Tibial artery (tissue), 4 donors: ENCODE measurements at regions not wholly inside any gene's neighbourhood (a gene's known extent, or its start where the extent isn't known, plus 50 kb on each side); places are given as distances from the start of the nearest gene placed in this dataset.

Source experiments
- DNase-seq, 2 donors: peaks; one replicate each; pipeline ENCODE4 v3.0.0-alpha.2; 2019
- H3K27ac ChIP-seq, 2 donors: fragments of 200-600 bp; sonication (generic) in 1 of 2; 1 replicate in 1 of 2; 2 replicates in 1 of 2; pipeline ENCODE4 v1.5.1; 2018 to 2019; ENCODE audit warnings: mild to moderate bottlenecking in 1 of 2
- H3K27me3 ChIP-seq, 2 donors: fragments of 200-600 bp; sonication (generic) in 1 of 2; one replicate each; pipeline versions ENCODE4 v1.5.1 to v1.6.0; 2016 to 2019
- H3K36me3 ChIP-seq, 3 donors: fragments of 200-600 bp; sonication (generic) in 2 of 3; one replicate each; pipeline ENCODE4 v1.5.1; 2016 to 2019; ENCODE audit warnings: mild to moderate bottlenecking in 2 of 3
- H3K4me1 ChIP-seq, 4 donors: fragments of 200-600 bp; sonication (generic) in 2 of 4; 1 replicate in 3 of 4; 2 replicates in 1 of 4; pipeline ENCODE4 v1.5.1; 2016 to 2019
- H3K4me3 ChIP-seq, 2 donors: fragments of 200-600 bp; sonication (generic) in 1 of 2; 1 replicate in 1 of 2; 2 replicates in 1 of 2; pipeline ENCODE4 v1.5.1; 2018 to 2019; ENCODE audit warnings: mild to moderate bottlenecking in 2 of 2
- H3K9me3 ChIP-seq, 3 donors: fragments of 200-600 bp; sonication (generic) in 1 of 3; one replicate each; pipeline ENCODE4 v1.5.1; 2016 to 2019
- CTCF ChIP-seq, 2 experiments: fragments of 200-600 bp in 1 of 2; fragments of 450-650 bp in 1 of 2; IDR thresholded peaks; one replicate each; pipeline ENCODE4 v1.5.1; 2017 to 2019; ENCODE audit warnings: antibody characterized with exemption in 2 of 2, mild to moderate bottlenecking in 1 of 2, moderate library complexity in 1 of 2
- intact Hi-C: fragments of 100-400 bp; cut with DNase I; formaldehyde crosslinking; loops from one replicate; pipeline ENCODE4 v1.15.0; 2023; ENCODE audit warnings: low total_unique reads

GRCh38 chr12:41835556-41835955 lies 309.1 kb downstream of the GXYLT1 start:
- Histone ChIP-seq H3K9me3 (no peaks in the 10 kb centered on the region), H3K4me1 (peaks cover 0 to 6% (median 0%) of the 10 kb centered on the region in 4 donors), H3K36me3 (no peaks in the 10 kb centered on the region), H3K27me3 (no peaks in the 10 kb centered on the region), H3K27ac (no peak overlapping the region), H3K4me3 (no peak overlapping the region)
- DNase-seq, result no peak
- intact Hi-C loops, result no loop called here
- TF ChIP-seq CTCF (IDR thresholded peaks at IDR 0.05), result no peak

DNA sequence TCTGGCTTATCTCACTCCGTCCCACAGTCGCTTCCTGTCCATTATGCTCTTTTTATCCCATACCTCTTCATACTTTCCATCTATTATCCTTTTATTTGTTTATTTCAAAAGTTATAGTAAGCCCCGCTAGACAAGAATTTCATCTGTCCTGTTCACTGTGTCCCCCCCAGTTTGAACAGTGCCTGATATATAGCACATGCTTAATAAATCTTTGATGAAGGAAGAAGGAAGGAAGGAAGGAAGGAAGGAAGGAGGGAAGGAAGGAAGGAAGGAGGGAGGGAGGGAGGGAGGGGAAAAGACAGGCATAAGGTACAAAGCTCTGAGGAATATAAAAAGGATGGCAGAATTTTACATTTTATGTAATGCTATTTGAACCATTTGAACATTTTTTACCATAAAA lies 324.7 kb downstream of the GXYLT1 start:
- no peak overlapping the region for H3K4me3 ChIP-seq
- no peaks in the 10 kb centered on the region for H3K27me3 ChIP-seq
- TF ChIP-seq CTCF (IDR thresholded peaks at IDR 0.05), result no peak
- no peak for DNase-seq
- intact Hi-C loops, result no loop called here
- H3K9me3 ChIP-seq, result no peaks in the 10 kb centered on the region
- H3K27ac ChIP-seq, result no peak overlapping the region
- no peaks in the 10 kb centered on the region for H3K36me3 ChIP-seq
- no peaks in the 10 kb centered on the region for H3K4me1 ChIP-seq

GRCh38 chr12:41804026-41804425 lies 340.6 kb downstream of the GXYLT1 start:
- no peak overlapping the region for H3K27ac ChIP-seq
- intact Hi-C loops, result no loop called here
- no peak overlapping the region for H3K4me3 ChIP-seq
- H3K27me3 ChIP-seq, result no peaks in the 10 kb centered on the region
- no peak for DNase-seq
- peaks cover 0 to 5% (median 0%) of the 10 kb centered on the region in 4 donors for H3K4me1 ChIP-seq
- H3K9me3 ChIP-seq, result peaks cover 0 to 5% (median 0%) of the 10 kb centered on the region in 3 donors
- TF ChIP-seq CTCF (IDR thresholded peaks at IDR 0.05), result no peak
- H3K36me3 ChIP-seq, result no peaks in the 10 kb centered on the region

DNA sequence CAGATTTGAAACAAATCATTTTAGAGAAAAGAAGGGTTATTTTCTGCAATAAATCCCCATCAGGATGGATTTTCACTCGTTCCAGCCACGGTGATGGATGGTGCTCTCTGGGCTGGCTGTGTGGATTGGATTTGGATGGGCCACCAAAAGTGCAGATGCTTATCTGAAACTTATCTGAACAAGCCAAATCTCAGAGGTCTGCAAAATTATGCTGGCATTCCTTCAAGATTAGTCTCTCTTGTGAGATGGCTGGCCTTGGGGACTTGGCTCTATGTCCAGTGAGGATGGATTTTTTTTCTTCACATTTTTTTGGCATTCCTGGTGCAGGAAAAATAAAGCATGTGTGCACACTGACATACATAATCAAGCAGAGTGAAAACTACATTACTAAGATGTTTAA lies 341.9 kb downstream of the GXYLT1 start:
- DNase-seq, result no peak
- peaks cover 0 to 5% (median 0%) of the 10 kb centered on the region in 4 donors for H3K4me1 ChIP-seq
- no peaks in the 10 kb centered on the region for H3K27me3 ChIP-seq
- H3K27ac ChIP-seq, result no peak overlapping the region
- intact Hi-C loops, result no loop called here
- no peaks in the 10 kb centered on the region for H3K36me3 ChIP-seq
- H3K9me3 ChIP-seq, result peaks cover 0 to 4% (median 0%) of the 10 kb centered on the region in 3 donors
- no peak overlapping the region for H3K4me3 ChIP-seq
- TF ChIP-seq CTCF (IDR thresholded peaks at IDR 0.05), result no peak

- Histone ChIP-seq H3K27ac (no peak overlapping the region), H3K4me1 (peaks cover 0 to 5% (median 0%) of the 10 kb centered on the region in 4 donors), H3K27me3 (no peaks in the 10 kb centered on the region), H3K4me3 (no peak overlapping the region), H3K36me3 (no peaks in the 10 kb centered on the region), H3K9me3 (no peaks in the 10 kb centered on the region)
- DNase-seq, result no peak
- TF ChIP-seq CTCF (IDR thresholded peaks at IDR 0.05), result no peak
- intact Hi-C loops, result no loop called here
Observed at GRCh38 chr12:41801261-41801660, 343.4 kb downstream of the GXYLT1 start.

GRCh38 chr12:41799671-41800070 lies 345.0 kb downstream of the GXYLT1 start:
- no peak for DNase-seq
- Histone ChIP-seq H3K4me1 (peaks cover 0 to 5% (median 0%) of the 10 kb centered on the region in 4 donors), H3K27me3 (no peaks in the 10 kb centered on the region), H3K27ac (no peak overlapping the region), H3K4me3 (no peak overlapping the region), H3K36me3 (no peaks in the 10 kb centered on the region), H3K9me3 (no peaks in the 10 kb centered on the region)
- TF ChIP-seq CTCF (IDR thresholded peaks at IDR 0.05), result no peak
- intact Hi-C loops, result no loop called here
